Panc1 (cell line): ENCODE measurements at regions not wholly inside any gene's neighbourhood (a gene's known extent, or its start where the extent isn't known, plus 50 kb on each side); places are given as distances from the start of the nearest gene placed in this dataset.
A peak's percentile ranks its signal among the peaks of the same experiment; 100 is the strongest.

Experiments used
- ATAC-seq: fragments of 200-7000 bp; cut with Tn5 transposase; 2 replicates; pipeline ENCODE4 v1.9.1; 2020; ENCODE audit warnings: mild to moderate bottlenecking, moderate library complexity
- BruUV-seq: library from RNA; stranded (reverse); fragments of 400-500 nt; replicated peaks from 2 replicates; lab custom pipeline; 2021; lab: Mats Ljungman, UMichigan
- CTCF ChIA-PET: fragments of 300-600 bp; sonication (Branson Sonifier 250); formaldehyde crosslinking; loops from one replicate; lab custom pipeline; 2022; ENCODE audit warnings: antibody characterized with exemption; lab: Charles Lee
- POLR2A ChIA-PET: fragments of 300-600 bp; sonication (Branson Sonifier 250); formaldehyde crosslinking; loops from one replicate; lab custom pipeline; 2022; ENCODE audit warnings: antibody characterized with exemption; lab: Charles Lee
- DNase-seq: peaks from one replicate; pipeline ENCODE4 v3.0.0-alpha.2; 2010; ENCODE audit warnings: low read depth, low spot score
- H3K27ac ChIP-seq: 2 replicates; pipeline ENCODE4 v1.5.1; 2011; ENCODE audit warnings: mild to moderate bottlenecking, low read length, inconsistent platforms
- H3K27me3 ChIP-seq: fragments of 200-500 bp; sonication (Bioruptor generic); 2 replicates; pipeline ENCODE4 v1.6.0; 2014; ENCODE audit warnings: low read length, inconsistent platforms; ENCODE audit not compliant: control insufficient read depth, insufficient read depth
- H3K36me3 ChIP-seq: fragments of 200-500 bp; sonication (Bioruptor generic); 2 replicates; pipeline ENCODE4 v1.5.1; 2014; ENCODE audit warnings: inconsistent platforms, mild to moderate bottlenecking, low read length, moderate library complexity; ENCODE audit not compliant: control insufficient read depth, insufficient read depth
- H3K4me1 ChIP-seq: 2 replicates; pipeline ENCODE4 v1.5.1; 2011; ENCODE audit warnings: inconsistent platforms, mild to moderate bottlenecking, low read length, moderate library complexity; ENCODE audit not compliant: control insufficient read depth, insufficient read depth
- H3K4me3 ChIP-seq, 2 experiments: 2 replicates each; pipeline ENCODE4 v1.5.1; 2011 to 2012; ENCODE audit warnings: low read depth in 2 of 2, low read length in 2 of 2, mild to moderate bottlenecking in 2 of 2, inconsistent platforms in 1 of 2, moderate library complexity in 1 of 2
- H3K9me3 ChIP-seq: fragments of 200-500 bp; sonication (Bioruptor generic); 2 replicates; pipeline ENCODE4 v1.5.1; 2014; ENCODE audit warnings: low read depth, mild to moderate bottlenecking, inconsistent platforms, low read length, moderate library complexity; ENCODE audit not compliant: control insufficient read depth, insufficient read depth
- CTCF ChIP-seq: fragments of 450-650 bp; IDR thresholded peaks from 2 replicates; pipeline ENCODE4 v1.5.1; 2017; ENCODE audit warnings: mild to moderate bottlenecking
- POLR2AphosphoS5 ChIP-seq: IDR thresholded peaks from 2 replicates; pipeline ENCODE4 v1.6.1; 2012; ENCODE audit warnings: mild to moderate bottlenecking, low read depth, low read length, moderate library complexity
- REST ChIP-seq, 2 experiments: IDR thresholded peaks; 2 replicates each; pipeline ENCODE4 v1.6.1; 2011 to 2012; ENCODE audit warnings: low read depth in 2 of 2, control low read depth in 1 of 2, low read length in 1 of 2, mild to moderate bottlenecking in 1 of 2, moderate library complexity in 1 of 2; ENCODE audit not compliant: insufficient read depth in 1 of 2
- SIN3A ChIP-seq: IDR thresholded peaks from 2 replicates; pipeline ENCODE4 v1.6.1; 2012; ENCODE audit warnings: low read depth, mild to moderate bottlenecking, low read length, moderate library complexity, borderline replicate concordance; ENCODE audit not compliant: insufficient read depth
- TCF7L2 ChIP-seq: IDR thresholded peaks from 2 replicates; pipeline ENCODE4 v1.6.1; 2011; ENCODE audit warnings: mild to moderate bottlenecking, low read depth, low read length, inconsistent platforms
- in situ Hi-C: cut with HindIII; loops from 2 replicates; pipeline ENCODE4 v1.10.0; 2016; ENCODE audit warnings: low sequenced_read_pairs, low pct_unique_long_range_greater_than_20kb
- intact Hi-C: fragments of 100-400 bp; cut with micrococcal nuclease; formaldehyde crosslinking; loops from one replicate; pipeline ENCODE4 v1.10.0; 2022; ENCODE audit not compliant: unreplicated experiment

- ChIA-PET POLR2A (no interaction called here), CTCF (interaction anchor here (0.9 kb wide), 1 partner anchor 215 kb away, joined by 5 read pairs; no protein-coding TSS in a partner anchor)
- Histone ChIP-seq H3K9me3 (no peaks in the 10 kb centered on the region), H3K4me1 (no peaks in the 10 kb centered on the region), H3K27me3 (peaks cover 2% of the 10 kb centered on the region), H3K27ac (no peak overlapping the region), H3K36me3 (no peaks in the 10 kb centered on the region), H3K4me3 (no peak overlapping the region)
- DNase-seq (no peak), ATAC-seq (0 out of 2 replicates have a peak, but pooled peaks have one; percentile 58)
- TF ChIP-seq CTCF (peak; percentile 60; the same call in 1 of the 2 replicates), SIN3A (no peak), TCF7L2 (no peak), POLR2AphosphoS5 (no peak), REST (IDR thresholded peaks at IDR 0.05; ENCODE audit: insufficient read depth in 1 of 2, low read depth in 2 of 2, low read length in 1 of 2) (no peak)
- in situ Hi-C loops (no loop called here), intact Hi-C loops (no loop called here)
- BruUV-seq: no TSS peak
Observed at GRCh38 chr3:107206141-107206540, 171.1 kb upstream of the CCDC54 start.

- BruUV-seq: no TSS peak
- ChIA-PET CTCF (no interaction called here), POLR2A (no interaction called here)
- intact Hi-C loops (no loop called here), in situ Hi-C loops (no loop called here)
- Histone ChIP-seq H3K27me3 (peaks cover 4% of the 10 kb centered on the region), H3K36me3 (no peaks in the 10 kb centered on the region), H3K9me3 (no peaks in the 10 kb centered on the region), H3K27ac (no peak overlapping the region), H3K4me3 (no peak overlapping the region), H3K4me1 (no peaks in the 10 kb centered on the region)
- DNase-seq (no peak), ATAC-seq (no peak)
- TF ChIP-seq REST (IDR thresholded peaks at IDR 0.05; ENCODE audit: insufficient read depth in 1 of 2, low read depth in 2 of 2, low read length in 1 of 2) (no peak), CTCF (no peak), TCF7L2 (no peak), POLR2AphosphoS5 (no peak), SIN3A (no peak)
Observed at GRCh38 chr3:107206945-107207344, 170.3 kb upstream of the CCDC54 start.
